SK-N-SH treated with all-trans-retinoic acid at 6 μM for 48 hours (cell line): ENCODE measurements at regions not wholly inside any gene's neighbourhood (a gene's known extent, or its start where the extent isn't known, plus 50 kb on each side); places are given as distances from the start of the nearest gene placed in this dataset.

ENCODE experiments used
- ATAC-seq: fragments of 200-7000 bp; cut with Tn5 transposase; 3 replicates; pipeline ENCODE4 v1.9.1; 2020; ENCODE audit warnings: mild to moderate bottlenecking, moderate library complexity
- ARNTL ChIP-seq: fragments of 450-650 bp; formaldehyde crosslinking; IDR thresholded peaks from 2 replicates; pipeline ENCODE4 v1.5.0; 2020; ENCODE audit warnings: low read depth, mild to moderate bottlenecking, moderate library complexity, borderline replicate concordance
- BACH2 ChIP-seq: fragments of 250-450 bp; sonication (Bioruptor Pico); IDR thresholded peaks from 2 replicates; pipeline ENCODE4 v1.9.0; 2021; ENCODE audit warnings: mild to moderate bottlenecking, borderline replicate concordance
- CREB5 ChIP-seq: fragments of 250-450 bp; sonication (Bioruptor Pico); IDR thresholded peaks from 2 replicates; pipeline ENCODE4 v1.5.1; 2020; ENCODE audit warnings: low read depth, mild to moderate bottlenecking, moderate library complexity
- CSDC2 ChIP-seq: fragments of 250-450 bp; sonication (Bioruptor Pico); IDR thresholded peaks from 2 replicates; pipeline ENCODE4 v1.5.0; 2020; ENCODE audit warnings: mild to moderate bottlenecking, moderate library complexity
- CSRNP3 ChIP-seq: fragments of 250-450 bp; sonication (Bioruptor Pico); IDR thresholded peaks from 2 replicates; pipeline ENCODE4 v1.5.1; 2021; ENCODE audit warnings: mild to moderate bottlenecking, moderate library complexity
- ESRRG ChIP-seq: fragments of 250-450 bp; sonication (Bioruptor Pico); IDR thresholded peaks from 2 replicates; pipeline ENCODE4 v1.6.1; 2021; ENCODE audit warnings: mild to moderate bottlenecking
- GLIS3 ChIP-seq: fragments of 250-450 bp; sonication (Bioruptor Pico); IDR thresholded peaks from 2 replicates; pipeline ENCODE4 v1.5.0; 2020; ENCODE audit warnings: mild to moderate bottlenecking, moderate library complexity
- ISL1 ChIP-seq: fragments of 250-450 bp; sonication (Bioruptor Pico); IDR thresholded peaks from 2 replicates; pipeline ENCODE4 v2.1.2; 2022; ENCODE audit warnings: mild to moderate bottlenecking, moderate library complexity
- OSR1 ChIP-seq: fragments of 250-450 bp; sonication (Bioruptor Pico); IDR thresholded peaks from 2 replicates; pipeline ENCODE4 v1.8.0; 2022; ENCODE audit warnings: moderate library complexity, mild to moderate bottlenecking, inconsistent platforms
- PATZ1 ChIP-seq: fragments of 250-450 bp; sonication (Bioruptor Pico); IDR thresholded peaks from 2 replicates; pipeline ENCODE4 v1.8.0; 2020; ENCODE audit warnings: mild to moderate bottlenecking, moderate library complexity, borderline replicate concordance
- PPARA ChIP-seq: fragments of 250-450 bp; sonication (Bioruptor Pico); IDR thresholded peaks from 2 replicates; pipeline ENCODE4 v1.5.0; 2020; ENCODE audit warnings: mild to moderate bottlenecking, borderline replicate concordance
- RARB ChIP-seq: fragments of 250-450 bp; sonication (Bioruptor Pico); IDR thresholded peaks from 2 replicates; pipeline ENCODE4 v1.8.0; 2021; ENCODE audit warnings: mild to moderate bottlenecking, moderate library complexity
- SNAI2 ChIP-seq: fragments of 250-450 bp; sonication (Bioruptor Pico); IDR thresholded peaks from 2 replicates; pipeline ENCODE4 v1.5.0; 2020; ENCODE audit warnings: mild to moderate bottlenecking, moderate library complexity
- TCF4 ChIP-seq: fragments of 250-450 bp; sonication (Bioruptor Pico); IDR thresholded peaks from 2 replicates; pipeline ENCODE4 v1.8.0; 2021; ENCODE audit warnings: mild to moderate bottlenecking, moderate library complexity, borderline replicate concordance
- TOX ChIP-seq: fragments of 250-450 bp; sonication (Bioruptor Pico); IDR thresholded peaks from 2 replicates; pipeline ENCODE4 v1.8.0; 2021; ENCODE audit warnings: mild to moderate bottlenecking, moderate library complexity, borderline replicate concordance
- ZC3H10 ChIP-seq: fragments of 250-450 bp; sonication (Bioruptor Pico); IDR thresholded peaks from 2 replicates; pipeline ENCODE4 v1.5.1; 2021; ENCODE audit warnings: mild to moderate bottlenecking, moderate library complexity
- ZFP3 ChIP-seq: fragments of 250-450 bp; sonication (Bioruptor Pico); IDR thresholded peaks from 2 replicates; pipeline ENCODE4 v1.5.0; 2020; ENCODE audit warnings: mild to moderate bottlenecking, moderate library complexity
- ZFP30 ChIP-seq: fragments of 450-650 bp; formaldehyde crosslinking; IDR thresholded peaks from 2 replicates; pipeline ENCODE4 v1.5.0; 2022; ENCODE audit warnings: mild to moderate bottlenecking, moderate library complexity
- ZNF565 ChIP-seq: fragments of 450-650 bp; formaldehyde crosslinking; conservative IDR thresholded peaks from 2 replicates; pipeline ENCODE4 v1.5.0; 2020; ENCODE audit warnings: low read depth, mild to moderate bottlenecking, moderate library complexity
- ZNF70 ChIP-seq: fragments of 450-650 bp; formaldehyde crosslinking; IDR thresholded peaks from 2 replicates; pipeline ENCODE4 v1.5.0; 2020; ENCODE audit warnings: mild to moderate bottlenecking, moderate library complexity
- ZNF8 ChIP-seq: fragments of 450-650 bp; formaldehyde crosslinking; IDR thresholded peaks from 2 replicates; pipeline ENCODE4 v1.5.0; 2020; ENCODE audit warnings: mild to moderate bottlenecking, moderate library complexity
- TF ChIP-seq, protein P1 (sequence below): fragments of 250-450 bp; sonication (Bioruptor Pico); IDR thresholded peaks from 2 replicates; pipeline ENCODE4 v1.5.0; 2020; ENCODE audit warnings: mild to moderate bottlenecking, moderate library complexity
- TF ChIP-seq, protein P2 (sequence below): fragments of 250-450 bp; sonication (Bioruptor Pico); IDR thresholded peaks from 2 replicates; pipeline ENCODE4 v1.8.0; 2021; ENCODE audit warnings: low read depth, mild to moderate bottlenecking, moderate library complexity, borderline replicate concordance

DNA sequence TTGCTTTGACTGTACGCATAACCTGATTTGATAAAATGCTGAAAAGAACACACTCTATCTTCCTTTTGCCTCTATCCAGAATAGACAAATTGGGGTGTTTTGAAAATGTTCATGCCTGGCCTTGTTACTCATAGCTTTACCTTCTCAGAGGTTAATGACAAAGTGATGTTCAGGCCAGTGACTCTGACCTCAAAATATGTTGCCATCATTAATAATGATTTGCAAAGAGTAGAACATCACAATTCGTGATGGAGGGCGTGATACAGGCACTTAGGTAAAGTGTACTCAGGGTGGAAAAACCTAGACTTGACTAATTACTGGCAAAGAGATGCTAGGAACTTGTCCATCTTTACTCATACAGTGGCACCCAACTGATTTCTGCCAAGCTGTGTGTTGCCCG lies 656.6 kb upstream of the SOX9 start:
- TF ChIP-seq, protein P1, sequence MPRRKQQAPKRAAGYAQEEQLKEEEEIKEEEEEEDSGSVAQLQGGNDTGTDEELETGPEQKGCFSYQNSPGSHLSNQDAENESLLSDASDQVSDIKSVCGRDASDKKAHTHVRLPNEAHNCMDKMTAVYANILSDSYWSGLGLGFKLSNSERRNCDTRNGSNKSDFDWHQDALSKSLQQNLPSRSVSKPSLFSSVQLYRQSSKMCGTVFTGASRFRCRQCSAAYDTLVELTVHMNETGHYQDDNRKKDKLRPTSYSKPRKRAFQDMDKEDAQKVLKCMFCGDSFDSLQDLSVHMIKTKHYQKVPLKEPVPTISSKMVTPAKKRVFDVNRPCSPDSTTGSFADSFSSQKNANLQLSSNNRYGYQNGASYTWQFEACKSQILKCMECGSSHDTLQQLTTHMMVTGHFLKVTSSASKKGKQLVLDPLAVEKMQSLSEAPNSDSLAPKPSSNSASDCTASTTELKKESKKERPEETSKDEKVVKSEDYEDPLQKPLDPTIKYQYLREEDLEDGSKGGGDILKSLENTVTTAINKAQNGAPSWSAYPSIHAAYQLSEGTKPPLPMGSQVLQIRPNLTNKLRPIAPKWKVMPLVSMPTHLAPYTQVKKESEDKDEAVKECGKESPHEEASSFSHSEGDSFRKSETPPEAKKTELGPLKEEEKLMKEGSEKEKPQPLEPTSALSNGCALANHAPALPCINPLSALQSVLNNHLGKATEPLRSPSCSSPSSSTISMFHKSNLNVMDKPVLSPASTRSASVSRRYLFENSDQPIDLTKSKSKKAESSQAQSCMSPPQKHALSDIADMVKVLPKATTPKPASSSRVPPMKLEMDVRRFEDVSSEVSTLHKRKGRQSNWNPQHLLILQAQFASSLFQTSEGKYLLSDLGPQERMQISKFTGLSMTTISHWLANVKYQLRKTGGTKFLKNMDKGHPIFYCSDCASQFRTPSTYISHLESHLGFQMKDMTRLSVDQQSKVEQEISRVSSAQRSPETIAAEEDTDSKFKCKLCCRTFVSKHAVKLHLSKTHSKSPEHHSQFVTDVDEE (CRISPR knock-in tag), result no peak
- TF ChIP-seq, protein P2, sequence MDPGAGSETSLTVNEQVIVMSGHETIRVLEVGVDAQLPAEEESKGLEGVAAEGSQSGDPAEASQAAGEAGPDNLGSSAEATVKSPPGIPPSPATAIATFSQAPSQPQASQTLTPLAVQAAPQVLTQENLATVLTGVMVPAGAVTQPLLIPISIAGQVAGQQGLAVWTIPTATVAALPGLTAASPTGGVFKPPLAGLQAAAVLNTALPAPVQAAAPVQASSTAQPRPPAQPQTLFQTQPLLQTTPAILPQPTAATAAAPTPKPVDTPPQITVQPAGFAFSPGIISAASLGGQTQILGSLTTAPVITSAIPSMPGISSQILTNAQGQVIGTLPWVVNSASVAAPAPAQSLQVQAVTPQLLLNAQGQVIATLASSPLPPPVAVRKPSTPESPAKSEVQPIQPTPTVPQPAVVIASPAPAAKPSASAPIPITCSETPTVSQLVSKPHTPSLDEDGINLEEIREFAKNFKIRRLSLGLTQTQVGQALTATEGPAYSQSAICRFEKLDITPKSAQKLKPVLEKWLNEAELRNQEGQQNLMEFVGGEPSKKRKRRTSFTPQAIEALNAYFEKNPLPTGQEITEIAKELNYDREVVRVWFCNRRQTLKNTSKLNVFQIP (CRISPR knock-in tag), result no peak
- no peak for TF ChIP-seq TOX
- no peak for TF ChIP-seq ARNTL (CRISPR knock-in tag)
- TF ChIP-seq ZNF565 (CRISPR knock-in tag), result no peak
- TF ChIP-seq CSRNP3 (CRISPR knock-in tag), result no peak
- no peak for TF ChIP-seq BACH2
- no peak for TF ChIP-seq ZNF70 (CRISPR knock-in tag)
- no peak for TF ChIP-seq ZFP30 (CRISPR knock-in tag)
- no peak for TF ChIP-seq PATZ1 (CRISPR knock-in tag)
- no peak for TF ChIP-seq GLIS3 (CRISPR knock-in tag)
- no peak for TF ChIP-seq SNAI2 (CRISPR knock-in tag)
- TF ChIP-seq ISL1 (CRISPR knock-in tag), result no peak
- TF ChIP-seq PPARA (CRISPR knock-in tag), result no peak
- TF ChIP-seq ZFP3 (CRISPR knock-in tag), result no peak
- TF ChIP-seq CSDC2, result no peak
- TF ChIP-seq RARB (CRISPR knock-in tag), result no peak
- no peak for TF ChIP-seq OSR1 (CRISPR knock-in tag)
- TF ChIP-seq, all 23 proteins: peak for 0
- no peak for ATAC-seq

DNA sequence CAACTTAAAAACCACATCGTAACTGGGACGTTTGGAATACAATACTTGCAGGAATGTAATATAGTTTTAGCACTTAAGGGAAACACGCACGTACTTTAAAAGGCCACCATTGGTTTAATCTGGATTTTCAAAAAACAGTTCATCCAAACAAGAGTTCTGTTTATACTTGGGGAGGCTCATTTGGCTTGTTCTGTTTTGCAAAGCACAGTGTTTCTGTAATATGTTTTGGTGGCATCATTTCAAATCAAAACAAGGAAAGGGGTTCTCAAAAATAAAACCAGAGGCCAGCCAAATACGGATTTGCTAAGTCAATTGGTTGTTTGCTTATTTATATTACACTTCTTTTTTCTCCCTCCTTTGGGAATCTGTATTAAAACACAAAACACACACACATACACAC lies 656.1 kb upstream of the SOX9 start:
- ATAC-seq, result no peak
- no peak for TF ChIP-seq ARNTL (CRISPR knock-in tag)

- ATAC-seq, result no peak
- no peak for TF ChIP-seq SNAI2 (CRISPR knock-in tag)
- no peak for TF ChIP-seq OSR1 (CRISPR knock-in tag)
- TF ChIP-seq TOX, result no peak
- no peak for TF ChIP-seq PATZ1 (CRISPR knock-in tag)
- no peak for TF ChIP-seq CREB5 (CRISPR knock-in tag)
- TF ChIP-seq ZNF565 (CRISPR knock-in tag), result no peak
- TF ChIP-seq CSDC2, result no peak
- TF ChIP-seq BACH2, result no peak
- TF ChIP-seq ESRRG (CRISPR knock-in tag), result no peak
- TF ChIP-seq GLIS3 (CRISPR knock-in tag), result no peak
- no peak for TF ChIP-seq RARB (CRISPR knock-in tag)
- no peak for TF ChIP-seq PPARA (CRISPR knock-in tag)
- TF ChIP-seq ZNF8 (CRISPR knock-in tag), result no peak
- TF ChIP-seq ZNF70 (CRISPR knock-in tag), result no peak
- TF ChIP-seq ZC3H10 (CRISPR knock-in tag), result no peak
- TF ChIP-seq, protein P1 (CRISPR knock-in tag), result no peak
- TF ChIP-seq TCF4 (CRISPR knock-in tag), result no peak
- no peak for TF ChIP-seq ARNTL (CRISPR knock-in tag)
- TF ChIP-seq ISL1 (CRISPR knock-in tag), result no peak
- no peak for TF ChIP-seq ZFP3 (CRISPR knock-in tag)
Observed at GRCh38 chr17:71467719-71468118, 653.1 kb upstream of the SOX9 start.
